AG20443 (cell line): ENCODE measurements at regions not wholly inside any gene's neighbourhood (a gene's known extent, or its start where the extent isn't known, plus 50 kb on each side); places are given as distances from the start of the nearest gene placed in this dataset.
A peak's percentile ranks its signal among the peaks of the same experiment; 100 is the strongest.

ENCODE experiments used
- DNase-seq: peaks from one replicate; pipeline ENCODE4 v3.0.0; 2012; ENCODE audit warnings: low spot score, mixed read lengths

DNA sequence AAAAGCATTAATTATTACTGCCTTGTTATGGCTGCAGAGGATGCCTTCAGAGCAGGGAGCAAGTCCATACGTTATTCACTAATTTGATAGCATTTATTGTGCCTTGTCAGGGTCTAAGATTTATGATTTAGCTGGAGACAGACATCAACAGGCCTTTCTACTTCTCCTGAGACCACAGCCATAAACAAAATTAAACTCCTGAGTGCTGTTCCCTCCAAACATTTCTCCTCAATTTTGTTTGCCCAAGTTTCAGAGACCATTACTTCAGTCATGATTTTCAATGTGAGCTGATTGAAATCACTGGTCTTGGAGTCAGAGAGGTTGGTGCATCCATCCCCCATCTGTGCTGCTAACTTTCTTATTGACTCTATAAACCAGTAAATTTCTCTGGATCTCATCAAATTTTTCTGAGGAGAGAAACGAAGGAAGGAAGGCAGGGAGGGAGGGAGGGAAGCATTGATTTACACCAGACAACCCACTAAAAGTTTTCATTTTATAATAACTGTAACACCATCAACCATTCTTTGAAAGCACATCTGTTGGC lies 423.6 kb upstream of the CDH11 start:
- no peak for DNase-seq

DNA sequence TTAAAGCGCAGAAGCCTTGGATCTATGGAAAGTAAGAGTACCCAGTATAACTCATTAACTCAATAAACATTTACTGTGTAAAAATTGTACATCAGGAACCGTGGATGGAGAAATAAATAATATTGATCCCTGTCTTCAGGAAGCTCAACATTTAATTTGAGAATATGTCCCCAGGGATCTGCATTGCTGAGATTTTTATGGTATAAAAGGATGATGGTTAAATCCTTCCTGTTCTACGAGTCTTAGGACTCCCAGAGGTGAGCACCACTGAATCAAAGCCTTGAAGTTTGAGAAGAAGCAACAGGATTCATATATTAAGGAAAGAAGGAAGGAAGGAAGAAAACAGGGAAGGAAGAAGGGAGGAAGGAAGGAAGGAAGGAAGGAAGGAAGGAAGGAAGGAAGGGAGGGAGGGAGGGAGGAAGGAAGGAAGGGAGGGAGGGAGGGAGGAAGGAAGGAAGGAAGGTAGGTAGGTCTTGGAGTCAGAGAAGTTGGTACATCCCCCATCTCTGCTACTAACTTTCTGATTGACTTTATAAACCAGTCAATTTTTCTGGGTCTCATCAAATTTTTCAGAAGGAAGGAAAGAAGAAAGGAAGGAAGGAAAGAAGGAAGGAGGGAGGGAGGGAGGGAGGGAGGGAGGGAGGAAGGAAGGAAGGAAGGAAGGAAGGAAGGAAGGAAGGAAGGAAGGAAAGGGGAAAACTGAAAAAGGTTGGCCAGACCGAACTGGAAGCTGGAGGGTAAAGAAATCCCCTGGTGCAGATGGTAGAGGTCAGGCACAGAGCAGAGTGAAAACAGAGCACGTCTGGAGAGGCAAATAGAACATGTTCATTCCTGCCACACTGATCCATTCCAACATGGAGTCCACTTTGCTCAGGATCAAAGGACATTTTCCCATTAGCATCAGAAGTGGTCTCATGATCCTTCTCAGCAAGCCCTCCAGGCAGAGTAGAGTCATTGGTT lies 422.2 kb upstream of the CDH11 start:
- DNase-seq: no peak

DNA sequence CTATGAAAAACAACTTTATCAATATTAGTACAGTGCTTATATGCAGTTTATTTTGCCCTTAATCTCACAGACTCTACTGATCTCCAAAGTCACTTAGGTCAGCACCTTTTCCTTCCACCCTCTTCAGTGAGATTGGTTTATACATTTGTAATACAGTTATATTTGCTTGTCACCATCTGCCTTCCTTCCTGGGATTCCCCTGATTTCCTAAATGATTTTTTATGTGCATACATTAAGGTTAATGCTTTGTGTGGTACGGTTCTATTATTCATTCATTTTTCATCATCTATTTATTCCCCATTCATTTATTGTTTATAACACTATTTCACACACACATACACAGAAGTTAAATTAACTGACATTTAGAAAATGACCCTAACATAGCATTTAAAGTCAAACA lies 419.8 kb upstream of the CDH11 start:
- DNase-seq: no peak

DNA sequence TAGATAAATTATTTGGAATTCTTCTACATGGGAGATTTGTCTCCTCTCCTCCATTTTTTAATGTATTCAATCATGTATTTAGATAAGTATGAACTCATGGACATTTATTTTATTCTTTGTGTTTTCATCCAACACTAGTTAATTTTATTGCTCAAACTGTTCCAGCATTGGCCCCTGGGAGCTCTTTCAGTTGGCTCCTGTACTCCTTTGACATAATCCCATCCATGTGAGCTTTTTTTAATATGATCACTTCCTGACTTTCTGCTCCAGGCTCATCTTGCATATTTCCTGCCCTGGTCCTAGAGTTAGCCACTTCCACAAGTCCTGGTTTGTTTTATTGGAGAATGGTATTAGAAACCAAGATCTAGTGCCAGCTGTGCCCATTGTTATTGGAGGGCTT lies 419.0 kb upstream of the CDH11 start:
- DNase-seq: no peak

GRCh38 chr16:65538976-65539375 lies 417.1 kb upstream of the CDH11 start:
- peak; percentile 40 for DNase-seq

DNA sequence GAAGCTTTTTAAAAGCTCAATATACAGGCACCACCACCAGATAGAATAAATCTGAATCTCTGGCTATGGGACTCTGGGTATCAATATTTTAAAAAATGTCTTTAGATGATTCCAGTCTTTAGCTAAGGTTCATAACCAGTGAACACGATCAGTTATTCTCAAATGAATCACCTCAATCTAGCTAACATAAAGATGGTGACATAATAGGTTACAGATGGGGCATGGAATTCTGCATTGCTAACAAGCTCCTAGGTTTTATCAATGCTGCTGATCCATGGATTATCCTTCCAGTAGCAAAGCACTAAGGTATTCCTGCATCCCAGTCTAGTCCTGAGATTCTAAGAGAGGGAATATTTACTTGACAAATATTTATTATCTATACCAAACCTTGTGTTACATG lies 415.5 kb upstream of the CDH11 start:
- no peak for DNase-seq

GRCh38 chr16:65534121-65534528 lies 412.3 kb upstream of the CDH11 start:
- peak; percentile 21 for DNase-seq

DNA sequence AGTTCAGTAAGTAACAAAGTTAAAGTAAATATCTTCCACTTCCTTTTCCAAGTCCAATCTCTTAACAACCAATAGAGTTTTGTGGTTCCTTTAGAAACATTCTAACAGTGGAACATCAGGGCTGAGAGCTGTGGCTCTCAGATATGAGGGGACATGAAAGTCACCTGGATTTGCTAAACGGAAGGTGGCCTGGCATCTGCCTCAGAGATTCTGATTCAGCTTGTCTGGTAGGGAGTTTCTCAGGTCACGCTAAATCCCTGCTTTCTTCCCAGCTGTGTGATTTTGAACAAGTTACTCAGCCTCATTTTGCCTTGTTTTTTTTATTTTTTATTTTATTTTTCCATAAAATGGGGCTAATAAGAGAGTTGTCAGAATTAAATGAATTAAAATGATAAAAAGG lies 411.0 kb upstream of the CDH11 start:
- DNase-seq: no peak

DNA sequence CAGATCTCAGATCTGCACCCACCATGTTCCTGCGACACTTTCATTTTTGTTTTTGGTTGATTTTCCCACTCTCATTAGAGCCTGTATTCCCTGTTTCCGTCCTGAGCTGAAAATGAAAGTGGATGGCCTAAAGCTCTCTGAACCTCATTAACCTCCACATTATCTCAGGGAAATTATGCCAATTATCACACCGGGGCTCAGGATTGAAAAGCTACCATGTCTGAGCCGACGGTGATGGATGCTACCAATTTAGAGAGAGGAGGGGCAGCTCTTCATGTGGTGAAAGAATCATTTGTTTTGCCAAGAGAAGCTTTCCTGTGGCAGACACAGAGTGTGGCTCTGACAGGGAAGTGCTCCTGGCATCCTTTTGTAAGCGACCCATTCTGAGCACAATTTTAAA lies 410.4 kb upstream of the CDH11 start:
- peak; percentile 34 for DNase-seq

DNA sequence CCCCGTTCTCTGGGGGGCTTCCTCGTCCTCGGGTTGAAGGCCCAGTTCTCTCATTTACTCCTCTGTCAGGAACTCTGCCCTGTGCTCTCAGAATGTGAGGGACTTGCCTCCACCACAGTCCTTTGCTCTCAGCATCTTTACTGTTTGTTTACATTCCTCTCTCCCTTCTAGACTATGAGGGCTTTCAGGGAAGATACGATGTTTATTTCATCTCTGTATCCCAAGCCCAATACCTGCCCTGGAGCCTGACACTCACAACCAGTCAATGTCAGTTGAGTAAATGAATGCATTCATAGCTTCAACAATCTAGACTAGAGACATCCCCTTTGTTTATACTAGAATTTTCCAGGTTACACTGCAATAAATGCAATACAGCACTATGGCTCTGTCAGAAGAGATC lies 409.6 kb upstream of the CDH11 start:
- DNase-seq: no peak

GRCh38 chr16:65525707-65526106 lies 403.8 kb upstream of the CDH11 start:
- DNase-seq: no peak

DNA sequence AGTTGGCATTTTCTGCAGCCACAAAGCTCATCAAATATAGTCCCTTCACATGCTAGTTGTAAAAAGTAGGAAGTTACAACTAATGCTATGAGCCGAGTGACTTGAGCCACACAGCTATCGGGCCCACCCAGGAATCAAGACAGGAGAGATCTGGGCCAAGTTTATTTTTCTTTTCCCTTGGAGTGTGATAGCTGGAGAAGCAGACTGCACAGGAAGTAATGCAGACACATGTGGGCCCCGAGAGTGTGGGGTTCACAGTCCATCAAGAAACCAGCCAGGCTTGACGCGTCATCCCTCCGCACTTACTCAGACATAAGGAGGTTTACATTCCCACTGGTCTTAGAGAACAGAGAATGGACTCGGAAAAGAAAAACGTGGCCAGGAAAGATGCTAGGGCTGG lies 403.1 kb upstream of the CDH11 start:
- DNase-seq: no peak

DNA sequence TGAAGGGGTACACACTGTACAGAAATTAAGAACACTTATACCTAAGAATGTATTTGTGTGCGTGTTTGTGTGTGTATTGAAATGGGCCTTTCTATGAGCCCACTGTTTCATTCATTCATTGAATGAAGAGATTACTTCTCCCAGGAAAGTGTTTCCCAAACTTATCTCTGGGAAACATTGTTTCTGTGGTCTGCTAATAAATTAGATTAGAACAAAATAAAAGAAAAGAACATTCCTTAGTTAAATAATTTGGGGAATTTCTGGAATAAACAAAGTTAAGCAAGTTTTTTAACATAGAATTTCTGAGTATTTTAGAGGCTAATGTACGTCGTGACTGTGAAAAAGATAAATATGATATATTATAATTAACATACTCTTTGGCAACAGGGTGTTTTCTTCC lies 402.4 kb upstream of the CDH11 start:
- no peak for DNase-seq

- no peak for DNase-seq
Observed at GRCh38 chr16:65523283-65523944, 401.6 kb upstream of the CDH11 start.

DNA sequence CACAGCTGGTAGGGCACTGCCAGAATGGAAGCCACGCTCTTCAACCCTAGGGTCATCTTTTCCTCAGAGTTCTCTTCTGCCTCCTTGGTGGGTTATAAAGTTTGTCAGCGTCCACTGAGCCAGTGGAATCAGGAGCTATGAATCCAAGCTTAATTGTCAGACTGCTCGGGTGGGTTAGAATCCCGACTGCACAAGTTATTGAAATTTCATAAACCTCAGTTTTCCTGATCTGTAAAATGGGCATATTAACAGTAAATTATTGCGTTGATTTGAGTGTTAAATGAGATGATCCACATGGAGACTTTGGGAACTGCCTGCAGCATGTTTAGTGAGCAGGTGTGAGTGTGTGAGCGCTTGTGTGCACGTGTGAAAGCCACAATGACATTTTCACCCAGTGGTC lies 400.5 kb upstream of the CDH11 start:
- DNase-seq: no peak

GRCh38 chr16:65521633-65522328 lies 399.9 kb upstream of the CDH11 start:
- no peak for DNase-seq

- no peak for DNase-seq
Observed at GRCh38 chr16:65519402-65519801, 397.5 kb upstream of the CDH11 start.

GRCh38 chr16:65515193-65515592 lies 393.3 kb upstream of the CDH11 start:
- no peak for DNase-seq

- no peak for DNase-seq
Observed at GRCh38 chr16:65510850-65511249, 389.0 kb upstream of the CDH11 start.

- no peak for DNase-seq
Observed at GRCh38 chr16:65510241-65510640, 388.4 kb upstream of the CDH11 start.

- peak; percentile 39 for DNase-seq
Observed at GRCh38 chr16:65509172-65509571, 387.3 kb upstream of the CDH11 start.

- DNase-seq: no peak
Observed at GRCh38 chr16:65500919-65501318, 379.1 kb upstream of the CDH11 start.

GRCh38 chr16:65500007-65500406 lies 378.1 kb upstream of the CDH11 start:
- DNase-seq: no peak
